ENCODE measurements at regions not wholly inside any gene's neighbourhood (a gene's known extent, or its start where the extent isn't known, plus 50 kb on each side); places are given as distances from the start of the nearest gene placed in this dataset.
"Not testable (repeated sequence)": the region's sequence is repeated elsewhere in the genome, so short reads cannot be mapped to it uniquely, and the experiment has no call there.

DNA sequence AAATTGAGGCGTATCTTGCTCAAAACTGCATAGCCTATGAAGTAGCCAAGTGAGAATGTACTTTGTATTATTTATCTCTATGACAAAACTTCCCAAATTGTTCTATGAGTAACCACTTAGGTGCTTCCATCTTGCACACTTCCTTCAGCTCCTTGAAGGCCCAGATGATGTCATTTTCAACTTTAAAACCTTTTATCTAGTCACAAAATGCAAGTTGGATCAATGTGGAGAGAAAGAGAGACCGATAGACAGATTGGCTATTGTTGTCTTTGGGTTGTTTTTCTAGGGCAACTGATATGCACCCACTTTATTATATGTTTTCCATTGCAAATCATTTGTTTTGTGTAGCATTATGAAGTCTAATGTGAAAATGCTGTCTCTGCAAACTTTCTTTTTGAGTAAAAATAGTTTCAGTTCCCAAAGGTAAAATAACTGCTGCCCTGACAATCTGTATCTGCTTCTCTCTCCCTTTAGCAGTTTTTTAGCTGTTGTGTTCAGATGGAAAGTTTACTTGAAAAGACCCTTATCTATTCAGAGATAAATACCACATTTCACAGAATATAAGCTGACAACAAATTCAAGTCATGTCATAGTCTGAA is 73.7 kb upstream of the CITED2 start:
- DNase-seq, result no peak

GRCh38 chr6:139447656-139447975 is 73.2 kb upstream of the CITED2 start:
- no peak for DNase-seq

DNA sequence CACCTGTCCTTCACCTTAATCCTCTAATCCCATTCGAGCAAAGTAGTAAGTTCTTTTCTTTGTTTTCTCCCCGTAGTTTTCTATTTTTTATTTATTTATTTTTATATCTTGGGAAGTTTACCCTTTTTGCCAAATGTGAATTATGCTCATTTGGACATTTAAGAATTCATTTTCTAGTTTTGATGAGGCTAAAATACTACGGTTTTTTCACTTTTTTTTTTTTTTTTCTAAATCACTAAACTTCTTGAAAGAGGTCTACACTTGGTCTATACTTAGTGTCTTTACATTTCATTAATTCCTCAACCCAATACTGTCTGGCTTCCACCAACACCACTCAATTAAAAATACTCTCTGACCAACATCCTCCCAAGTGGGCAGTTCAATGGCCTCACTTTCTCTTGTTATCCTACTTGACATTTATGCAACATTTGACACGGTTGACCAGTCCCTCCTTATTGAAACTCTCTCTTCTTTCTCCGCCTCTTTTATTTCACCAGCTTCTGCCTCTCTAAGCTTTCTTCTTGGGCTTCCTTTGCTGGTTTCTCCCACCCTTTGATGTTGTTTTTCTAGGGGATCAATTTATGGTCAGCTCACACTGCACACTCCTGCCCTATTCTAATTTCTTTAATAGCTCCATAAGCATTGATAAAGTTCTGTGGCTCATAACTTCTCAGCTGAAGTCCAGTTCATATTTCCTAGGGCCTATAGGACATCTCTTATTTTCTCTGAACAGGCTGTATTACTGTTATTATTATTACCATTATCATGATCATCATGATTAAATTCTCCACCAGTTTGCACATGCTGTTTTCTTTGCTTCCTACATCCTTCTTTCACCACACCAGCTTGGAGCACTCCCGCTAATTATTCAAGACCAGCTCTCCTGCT is 72.6 kb upstream of the CITED2 start:
- no peak for DNase-seq

DNA sequence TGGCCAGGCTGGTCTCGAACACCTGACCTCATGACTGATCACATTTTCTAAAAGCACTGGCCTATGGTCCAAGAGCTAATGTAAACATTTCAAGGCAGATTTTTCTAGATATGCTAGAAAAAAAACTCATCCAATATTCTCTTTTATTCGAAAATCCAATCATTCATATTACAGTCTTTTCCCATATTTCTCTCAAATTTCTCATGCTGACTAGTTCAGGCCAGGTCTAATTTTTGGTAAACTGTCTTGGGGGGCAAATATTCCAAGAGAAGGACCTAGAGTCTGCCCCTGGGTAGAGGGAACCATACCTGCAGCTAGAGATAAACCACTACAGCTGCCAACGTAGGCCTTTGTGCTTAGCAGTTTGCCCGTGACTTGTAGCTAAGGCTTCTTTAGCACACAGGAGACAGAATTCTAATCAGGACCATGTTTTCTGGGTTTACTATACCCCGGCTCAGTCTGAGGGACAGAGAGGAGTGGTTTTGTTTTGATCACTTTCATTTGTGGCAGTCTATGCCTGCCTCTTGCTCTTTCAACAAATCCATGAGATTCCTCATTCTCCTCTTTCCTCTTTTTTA is 71.8 kb upstream of the CITED2 start:
- no peak for DNase-seq

DNA sequence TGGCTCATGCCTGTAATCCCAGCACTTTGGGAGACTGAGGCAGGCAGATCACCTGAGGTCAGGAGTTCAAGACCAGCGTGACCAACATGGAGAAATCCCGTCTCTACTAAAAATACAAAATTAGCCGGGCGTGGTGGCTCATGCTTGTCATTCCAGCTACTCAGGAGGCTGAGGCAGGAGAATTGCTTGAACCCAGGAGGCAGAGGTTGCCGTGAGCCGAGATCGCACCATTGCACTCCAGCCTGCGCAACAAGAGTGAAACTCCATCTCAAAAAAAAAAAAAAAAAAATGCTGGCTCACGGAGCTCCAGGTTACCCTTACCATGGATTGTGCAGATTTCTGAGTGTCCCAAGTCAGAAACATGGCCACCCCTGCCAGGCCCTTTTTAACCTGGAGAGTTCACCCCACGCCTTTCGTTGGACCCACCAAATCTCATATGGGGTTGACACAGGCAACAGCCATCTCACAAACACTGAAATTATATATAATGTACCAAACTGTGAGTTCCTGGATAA is 69.9 kb upstream of the CITED2 start:
- not testable (repeated sequence) for DNase-seq

GRCh38 chr6:139443231-139444112 is 69.0 kb upstream of the CITED2 start:
- no peak for DNase-seq

DNA sequence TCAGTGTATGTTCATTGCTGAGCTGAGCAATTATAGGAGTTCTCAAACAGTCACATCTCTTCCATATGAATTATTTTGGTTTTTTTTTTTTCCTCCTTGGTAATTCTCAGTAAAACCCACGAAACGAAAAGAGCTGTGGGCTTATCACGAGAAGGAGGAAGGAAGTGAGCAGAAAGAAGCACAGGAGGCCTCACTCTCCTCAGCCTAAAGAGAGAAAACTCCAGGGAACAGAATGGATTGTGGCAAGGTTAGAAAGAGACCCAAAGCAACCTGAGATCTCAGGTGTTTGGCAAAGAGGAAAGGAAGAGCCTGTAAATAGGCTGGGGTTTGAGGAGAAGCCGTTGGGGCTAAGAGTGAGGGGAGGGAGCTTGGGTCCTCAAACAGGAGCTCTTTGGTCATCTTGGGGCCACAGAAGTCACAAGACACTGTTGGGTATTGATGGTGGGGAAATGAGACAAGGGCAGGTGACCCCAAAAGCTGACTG is 67.8 kb upstream of the CITED2 start:
- DNase-seq, result no peak

- no peak for DNase-seq
Observed at GRCh38 chr6:139439349-139439748, 64.9 kb upstream of the CITED2 start.

GRCh38 chr6:139438775-139439174 is 64.3 kb upstream of the CITED2 start:
- DNase-seq, result no peak

- no peak for DNase-seq
Observed at GRCh38 chr6:139436957-139437348, 62.5 kb upstream of the CITED2 start.

DNA sequence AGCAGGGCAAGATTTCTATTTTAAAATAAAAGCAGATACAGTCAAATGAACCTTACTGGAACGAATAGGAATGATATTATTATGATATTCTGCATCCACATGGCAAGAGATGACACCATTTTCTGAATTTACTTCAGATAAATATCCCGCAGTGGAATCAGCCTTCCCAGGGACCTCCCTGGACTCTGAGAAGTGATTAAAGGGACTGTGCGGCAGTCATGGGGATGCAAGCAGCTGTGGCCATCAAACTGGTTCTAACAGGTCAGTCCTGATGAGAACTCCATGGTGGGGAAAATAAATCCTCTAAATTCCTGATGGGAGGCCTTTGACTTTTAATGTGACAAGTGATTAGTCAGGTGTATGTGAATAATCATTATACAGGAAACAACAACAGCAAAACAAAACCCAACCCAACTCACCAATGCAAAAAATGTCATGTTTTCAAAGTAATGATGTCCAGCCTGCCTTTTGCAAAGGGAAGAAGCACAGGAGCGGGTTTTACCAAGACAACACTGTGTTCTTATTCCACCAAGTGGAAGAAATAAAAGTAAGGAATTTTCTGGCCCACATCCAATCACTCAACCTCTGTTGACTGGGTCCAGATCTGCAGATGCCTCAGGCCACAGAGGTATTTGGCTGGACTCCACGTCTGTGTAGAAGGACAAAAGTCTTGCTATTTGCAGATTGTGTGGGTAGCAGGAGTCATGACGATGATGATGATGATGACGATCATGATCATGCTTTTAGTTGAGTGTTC is 61.9 kb upstream of the CITED2 start:
- DNase-seq, result no peak

DNA sequence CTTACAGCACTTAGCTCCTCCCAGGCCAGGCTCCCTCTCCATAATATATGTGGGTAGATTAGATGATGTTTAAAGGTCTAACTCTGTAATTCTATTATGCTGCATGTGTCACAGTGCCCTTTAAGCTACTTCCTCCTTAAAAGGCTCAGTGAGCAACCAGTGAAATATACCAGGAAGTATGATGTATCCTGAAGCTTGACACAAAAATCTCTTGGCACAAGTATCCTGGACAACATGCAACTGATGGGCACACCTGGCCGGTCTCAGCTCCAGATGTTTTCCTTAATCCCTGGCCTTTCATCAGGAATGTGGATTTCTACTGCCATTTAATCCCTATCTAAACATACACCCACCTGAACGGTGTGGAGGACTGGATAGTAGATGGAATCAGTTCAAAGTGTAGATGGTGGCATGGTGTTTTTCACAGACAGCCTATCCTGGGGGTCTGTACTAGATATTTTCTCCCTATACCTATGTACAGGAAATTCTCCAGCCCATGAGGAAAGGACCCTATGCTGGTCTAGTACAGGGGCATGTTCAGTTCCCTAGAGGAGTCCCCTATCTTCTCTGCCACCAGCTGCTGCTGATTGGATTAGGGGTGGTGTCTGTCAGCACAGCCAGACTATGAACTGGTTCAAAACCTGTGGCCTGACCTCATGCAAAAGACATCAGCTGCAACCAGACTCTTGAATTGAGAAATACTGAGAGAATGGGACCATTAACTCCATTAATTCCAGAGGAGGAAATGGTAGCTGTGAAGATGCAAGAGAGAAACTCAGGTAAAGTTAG is 59.4 kb upstream of the CITED2 start:
- no peak for DNase-seq

DNA sequence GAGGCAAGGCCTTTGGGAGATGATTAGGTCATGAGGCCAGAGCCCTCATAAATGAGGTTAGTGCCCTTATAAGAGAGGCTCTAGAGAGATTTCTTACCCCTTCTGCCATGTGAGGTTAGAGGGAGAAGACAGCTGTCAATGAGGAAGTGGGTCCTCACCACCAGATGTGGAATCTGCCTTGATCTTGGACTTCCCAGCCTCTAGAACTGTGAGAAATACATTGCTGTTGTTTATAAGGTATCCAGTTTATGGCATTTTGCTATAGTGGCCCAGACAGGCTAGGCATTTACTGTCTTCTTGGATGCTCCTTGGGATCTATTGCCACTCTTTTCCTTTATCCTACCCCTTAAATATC is 57.1 kb upstream of the CITED2 start:
- DNase-seq, result no peak

DNA sequence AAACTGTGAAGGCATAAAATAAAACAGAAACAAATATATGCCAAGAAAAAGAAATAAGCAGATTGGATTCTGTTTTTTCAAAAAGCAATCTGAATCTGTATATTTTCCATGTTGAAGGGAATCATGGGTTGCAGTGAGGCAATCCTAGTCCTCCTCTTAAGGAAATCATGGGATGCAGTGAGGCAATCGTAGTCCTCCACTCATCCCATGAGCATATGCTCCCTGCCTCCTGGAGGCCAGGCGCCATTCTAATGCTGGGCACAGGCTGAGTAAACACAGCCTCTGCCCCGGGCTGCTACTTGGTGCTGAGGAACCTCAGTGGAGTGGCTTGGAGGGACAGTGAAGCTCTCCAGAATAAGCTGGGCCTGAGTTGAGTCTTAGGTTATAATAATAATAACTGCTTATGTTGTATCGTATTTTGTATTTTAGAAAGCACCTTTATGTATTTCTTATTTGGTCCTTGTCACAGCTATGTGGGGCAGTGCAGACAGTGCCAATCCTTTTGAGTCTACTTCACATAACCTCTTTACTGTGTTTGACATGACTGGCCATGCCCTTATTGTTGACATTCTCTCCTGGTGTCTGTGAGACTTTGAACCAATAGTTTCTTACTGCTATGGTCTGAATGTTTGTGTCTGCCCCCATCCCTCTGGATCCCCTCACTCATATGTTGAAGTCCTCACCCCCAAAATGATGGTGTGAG is 56.6 kb upstream of the CITED2 start:
- no peak for DNase-seq

- DNase-seq, result no peak
Observed at GRCh38 chr6:139429580-139430145, 55.2 kb upstream of the CITED2 start.

DNA sequence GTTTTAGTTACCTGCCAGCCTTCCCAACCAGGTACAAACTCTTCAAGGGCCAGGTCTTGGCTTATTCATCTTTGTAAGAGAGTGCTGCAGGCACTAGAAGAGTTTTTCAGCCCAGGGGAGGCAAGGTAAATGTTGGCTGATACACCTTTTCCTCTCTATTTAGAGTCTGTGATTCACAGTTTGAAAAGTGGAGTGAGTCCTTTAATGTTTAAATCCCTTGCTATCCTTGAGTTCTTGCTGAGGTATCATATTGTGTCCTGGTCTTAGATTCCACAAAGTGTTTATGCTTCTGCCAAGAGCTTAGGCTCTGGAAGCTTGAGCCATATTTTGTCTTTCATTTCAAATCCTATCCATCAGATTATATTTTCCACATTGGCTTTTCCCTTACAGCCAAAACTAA is 52.8 kb upstream of the CITED2 start:
- no peak for DNase-seq

- DNase-seq, result no peak
Observed at GRCh38 chr6:139426795-139427194, 52.3 kb upstream of the CITED2 start.

- no peak for DNase-seq
Observed at GRCh38 chr6:139425780-139426179, 51.3 kb upstream of the CITED2 start.

DNA sequence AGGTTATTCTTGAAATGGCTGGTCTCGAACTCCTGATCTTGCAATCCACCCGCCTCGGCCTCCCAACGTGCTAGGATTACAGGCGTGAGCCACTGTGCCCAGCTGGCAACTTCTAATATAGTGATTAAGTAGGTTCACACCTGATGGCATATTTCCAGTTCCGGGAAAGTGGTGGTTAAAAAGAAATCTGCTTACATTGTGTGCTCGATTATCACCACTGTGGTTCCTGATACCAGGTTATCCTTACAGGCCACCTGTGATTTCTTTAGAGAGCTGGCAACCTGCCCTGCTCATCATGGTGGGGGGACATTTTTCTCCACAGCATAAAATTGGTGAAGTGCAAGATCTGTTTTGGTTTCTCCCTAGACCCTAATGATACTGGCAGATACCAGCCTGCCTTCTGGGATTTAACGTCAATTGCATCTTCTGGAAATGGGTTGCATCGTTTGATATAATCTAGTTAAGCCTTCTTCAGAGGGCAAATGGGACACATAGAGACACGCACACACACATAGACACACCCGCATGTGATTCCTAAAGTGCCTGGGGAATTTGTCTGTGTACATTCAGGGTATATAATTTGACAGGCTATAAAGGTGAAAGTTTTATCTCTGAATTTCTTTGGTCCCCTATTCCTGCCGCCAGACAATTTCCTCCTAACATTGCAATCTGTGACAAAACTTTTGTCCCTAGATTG is 49.7 kb upstream of the CITED2 start:
- DNase-seq, result no peak
